ENCODE measurements at regions not wholly inside any gene's neighbourhood (a gene's known extent, or its start where the extent isn't known, plus 50 kb on each side); places are given as distances from the start of the nearest gene placed in this dataset.

DNA sequence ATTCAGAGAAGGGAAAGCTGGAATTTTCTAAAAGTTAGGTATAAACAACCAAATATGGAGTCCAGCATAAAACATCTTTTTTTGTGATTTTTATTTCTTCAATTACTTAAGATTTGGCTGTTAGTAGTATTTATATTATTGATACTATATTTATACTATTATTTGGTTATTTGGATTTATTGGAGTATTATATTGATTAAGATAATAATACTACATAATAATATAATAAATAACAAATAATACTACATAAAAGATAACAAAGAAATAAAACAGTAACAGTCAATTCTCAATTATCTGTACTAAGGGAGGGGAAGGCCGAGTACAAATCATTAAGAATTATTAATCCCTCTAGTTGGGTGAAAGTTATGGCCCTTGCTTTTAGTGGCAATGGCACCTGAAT, 66.0 kb upstream of the IRF2 start:
- Histone ChIP-seq H3K9me3 (ENCODE audit: control insufficient read depth, low read length) (no peaks in the 10 kb centered on the region), H3K4me3 (ENCODE audit: low read length) (no peak overlapping the region)

DNA sequence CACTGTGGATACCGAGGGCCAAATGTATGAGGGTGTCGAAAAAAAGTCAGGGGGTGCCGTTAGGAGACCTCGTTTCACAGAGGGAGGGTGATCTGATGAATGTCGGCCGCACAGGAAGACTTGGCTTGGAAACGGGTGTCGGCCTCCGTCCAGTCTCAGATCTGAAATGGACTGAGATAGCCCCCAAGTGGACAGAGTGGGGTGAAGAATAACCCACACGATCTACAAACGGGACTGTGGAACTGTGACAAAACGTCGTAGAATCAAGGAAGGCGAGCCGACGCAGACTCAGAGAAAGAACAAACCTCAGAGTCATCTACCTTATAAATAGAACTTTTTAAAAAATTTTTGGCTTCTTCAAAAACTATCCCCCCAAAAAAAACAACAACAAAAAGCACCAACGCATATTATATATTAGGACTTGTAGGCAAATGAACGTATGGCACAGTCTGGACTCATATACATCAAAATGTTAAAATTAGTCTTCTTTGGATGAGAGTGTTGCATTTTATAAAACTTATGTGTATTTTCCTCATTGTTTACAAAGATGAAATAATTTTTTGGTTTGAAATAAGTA, 63.8 kb upstream of the IRF2 start:
- no peaks in the 10 kb centered on the region for H3K36me3 ChIP-seq (ENCODE audit: control insufficient read depth, insufficient read depth, low read length)

More for the DNA sequence above, 66.0 kb upstream of the IRF2 start:
- Histone ChIP-seq H3K9ac (ENCODE audit: low read length) (no peak overlapping the region), H3K36me3 (ENCODE audit: control insufficient read depth, insufficient read depth, low read length) (no peaks in the 10 kb centered on the region), H3K4me1 (ENCODE audit: control insufficient read depth, insufficient read depth, low read length) (peaks cover 6% of the 10 kb centered on the region), H3K27me3 (ENCODE audit: control insufficient read depth, insufficient read depth, low read length) (no peaks in the 10 kb centered on the region)

DNA sequence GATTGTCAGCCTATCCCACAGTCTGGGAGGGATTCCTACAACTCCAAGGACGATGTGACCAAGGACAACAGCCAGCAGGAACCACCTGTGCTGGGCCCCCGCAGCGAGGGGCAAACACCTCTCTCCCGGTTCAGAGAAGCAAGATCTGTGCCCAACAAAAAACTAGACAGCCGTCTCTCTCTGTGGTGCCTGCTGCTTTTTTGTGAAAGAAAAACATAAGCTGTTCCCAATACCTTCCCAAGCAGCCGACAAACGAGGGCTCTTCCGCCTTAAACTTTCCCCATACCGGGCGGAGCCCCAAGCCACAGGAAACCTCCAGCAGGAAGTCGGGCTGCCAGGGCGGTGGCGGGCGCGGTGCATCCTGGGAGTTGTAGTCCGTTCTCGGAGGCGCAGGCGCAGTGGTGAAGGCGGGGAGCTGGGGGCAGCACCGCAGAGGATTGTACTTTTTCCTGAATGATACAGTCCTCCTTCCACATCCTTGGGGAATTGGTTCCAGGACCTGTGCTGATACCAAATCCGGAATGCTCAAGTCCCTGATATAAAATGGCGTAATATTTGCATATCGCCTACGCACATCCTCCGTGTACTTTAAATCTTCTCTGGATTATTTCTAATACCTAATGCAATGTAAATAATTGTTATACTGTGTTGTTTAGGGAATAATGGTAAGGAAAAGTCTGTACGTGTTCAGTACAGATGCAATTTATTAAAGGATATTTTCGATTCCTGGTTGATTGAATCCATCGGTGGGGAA, 63.1 kb upstream of the IRF2 start:
- no peaks in the 10 kb centered on the region for H3K27me3 ChIP-seq (ENCODE audit: control insufficient read depth, insufficient read depth, low read length)
- peak overlapping the region; percentile 52 for H3K4me3 ChIP-seq (ENCODE audit: low read length)
- H3K9ac ChIP-seq (ENCODE audit: low read length) = peak overlapping the region; percentile 91
- H3K4me1 ChIP-seq (ENCODE audit: control insufficient read depth, insufficient read depth, low read length) = peaks cover 6% of the 10 kb centered on the region
- H3K36me3 ChIP-seq (ENCODE audit: control insufficient read depth, insufficient read depth, low read length) = no peaks in the 10 kb centered on the region
- no peaks in the 10 kb centered on the region for H3K9me3 ChIP-seq (ENCODE audit: control insufficient read depth, low read length)

More for the DNA sequence above, 63.8 kb upstream of the IRF2 start:
- Histone ChIP-seq H3K9me3 (ENCODE audit: control insufficient read depth, low read length) (no peaks in the 10 kb centered on the region), H3K4me1 (ENCODE audit: control insufficient read depth, insufficient read depth, low read length) (peaks cover 6% of the 10 kb centered on the region), H3K9ac (ENCODE audit: low read length) (peak overlapping the region; percentile 91), H3K27me3 (ENCODE audit: control insufficient read depth, insufficient read depth, low read length) (no peaks in the 10 kb centered on the region), H3K4me3 (ENCODE audit: low read length) (peak overlapping the region; percentile 52)

DNA sequence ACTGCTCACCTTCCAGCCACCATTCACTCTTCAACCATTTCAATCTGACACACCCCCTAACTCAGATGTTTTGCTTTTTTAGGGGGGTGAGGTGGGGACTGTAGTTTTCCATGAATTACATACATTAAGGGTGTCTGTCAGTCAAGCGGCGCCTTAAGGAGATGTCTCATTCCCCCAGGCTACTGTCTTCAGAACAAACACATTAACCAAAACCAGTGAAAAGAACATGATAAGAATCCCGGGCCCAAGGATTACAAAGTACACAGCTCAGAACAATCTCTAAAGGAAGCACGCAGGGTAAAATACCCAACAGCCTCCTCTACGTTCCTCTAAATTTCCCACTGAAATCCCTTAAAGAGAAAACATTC, 62.5 kb upstream of the IRF2 start:
- peak overlapping the region; percentile 52 for H3K4me3 ChIP-seq (ENCODE audit: low read length)
- no peaks in the 10 kb centered on the region for H3K36me3 ChIP-seq (ENCODE audit: control insufficient read depth, insufficient read depth, low read length)
- no peaks in the 10 kb centered on the region for H3K27me3 ChIP-seq (ENCODE audit: control insufficient read depth, insufficient read depth, low read length)
- peaks cover 6% of the 10 kb centered on the region for H3K4me1 ChIP-seq (ENCODE audit: control insufficient read depth, insufficient read depth, low read length)
- no peaks in the 10 kb centered on the region for H3K9me3 ChIP-seq (ENCODE audit: control insufficient read depth, low read length)
- H3K9ac ChIP-seq (ENCODE audit: low read length) = peak overlapping the region; percentile 91

DNA sequence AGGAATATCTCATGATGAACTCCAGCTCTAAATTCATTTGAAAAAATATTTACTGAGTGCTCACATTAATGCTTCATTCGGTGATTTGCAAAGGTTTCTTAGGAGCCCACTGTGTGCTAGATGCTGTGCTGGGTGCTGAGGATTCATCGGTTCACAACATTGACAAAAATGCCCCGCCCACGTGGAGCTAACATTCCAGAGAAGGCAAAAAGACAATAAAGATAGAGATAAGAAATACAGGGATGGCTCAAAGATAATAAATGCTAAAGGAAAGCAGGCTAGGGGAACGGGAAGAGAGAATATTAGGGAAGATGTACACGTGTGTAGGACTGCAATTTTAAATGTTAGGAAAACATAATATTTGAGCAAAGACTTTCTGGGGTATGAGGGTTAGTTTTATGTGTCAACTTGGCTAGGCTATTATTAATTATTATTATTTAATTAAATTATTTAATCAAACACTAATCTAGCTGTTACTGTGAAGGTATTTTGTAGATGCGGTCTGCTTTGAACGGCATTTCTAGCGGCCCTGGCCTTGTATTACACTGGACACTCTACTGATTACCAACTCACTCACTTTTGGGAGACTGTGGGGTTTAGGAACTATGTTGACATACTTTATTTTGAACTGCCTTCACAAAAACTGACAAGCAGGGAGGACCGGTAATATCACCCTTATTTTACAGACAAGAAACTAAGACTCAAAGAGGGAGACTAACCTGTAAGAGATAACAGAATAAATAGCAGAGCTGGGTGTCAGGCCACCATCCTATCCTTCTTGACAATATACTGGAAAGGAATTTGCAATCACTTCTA, 61.9 kb upstream of the IRF2 start:
- Histone ChIP-seq H3K9ac (ENCODE audit: low read length) (peak overlapping the region; percentile 91), H3K4me1 (ENCODE audit: control insufficient read depth, insufficient read depth, low read length) (peaks cover 6% of the 10 kb centered on the region), H3K9me3 (ENCODE audit: control insufficient read depth, low read length) (no peaks in the 10 kb centered on the region), H3K27me3 (ENCODE audit: control insufficient read depth, insufficient read depth, low read length) (no peaks in the 10 kb centered on the region), H3K4me3 (ENCODE audit: low read length) (peak overlapping the region; percentile 52), H3K36me3 (ENCODE audit: control insufficient read depth, insufficient read depth, low read length) (no peaks in the 10 kb centered on the region)

DNA sequence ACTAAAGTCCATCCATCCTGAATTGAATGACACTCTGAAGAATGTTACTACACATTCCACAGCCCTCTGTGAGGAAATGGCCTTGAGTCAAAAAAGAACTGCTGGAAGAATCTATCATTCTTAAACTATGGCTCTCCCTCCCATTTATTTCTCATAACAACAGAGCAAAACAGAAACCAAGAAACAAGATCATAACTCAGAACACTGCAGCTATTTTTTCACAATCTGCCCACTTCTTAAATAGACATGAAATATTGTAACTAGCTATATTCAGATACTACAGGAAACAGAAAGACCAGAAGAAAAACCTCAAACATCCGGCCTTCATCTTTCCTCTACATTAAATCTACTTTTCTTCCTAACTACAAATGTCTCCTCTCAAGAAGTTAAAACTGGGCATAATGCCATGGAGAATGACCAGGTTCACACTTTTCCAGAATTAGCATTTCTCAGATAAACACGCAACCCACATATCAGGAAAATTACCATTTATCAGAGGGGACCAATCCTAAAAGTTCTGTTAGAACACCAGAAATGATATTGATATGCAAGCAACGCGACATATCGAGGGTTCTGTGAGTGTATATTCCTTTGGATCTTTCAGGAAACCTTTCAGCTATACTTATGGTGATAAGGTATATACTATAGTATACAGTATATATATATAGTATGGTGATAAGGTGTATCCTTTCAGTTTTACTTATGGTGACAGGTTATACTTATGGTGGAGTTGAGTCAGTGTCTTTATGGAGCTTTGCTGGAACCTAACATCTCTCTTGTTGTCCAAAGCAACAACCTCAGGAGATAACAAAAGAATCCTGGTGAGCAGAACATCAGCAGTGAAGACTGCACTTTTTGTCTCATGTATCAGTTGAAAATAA, 60.4 kb upstream of the IRF2 start:
- H3K9ac ChIP-seq (ENCODE audit: low read length) = no peak overlapping the region
- no peaks in the 10 kb centered on the region for H3K36me3 ChIP-seq (ENCODE audit: control insufficient read depth, insufficient read depth, low read length)
- no peaks in the 10 kb centered on the region for H3K27me3 ChIP-seq (ENCODE audit: control insufficient read depth, insufficient read depth, low read length)
- no peak overlapping the region for H3K4me3 ChIP-seq (ENCODE audit: low read length)
- no peaks in the 10 kb centered on the region for H3K9me3 ChIP-seq (ENCODE audit: control insufficient read depth, low read length)
- H3K4me1 ChIP-seq (ENCODE audit: control insufficient read depth, insufficient read depth, low read length) = peaks cover 12% of the 10 kb centered on the region

DNA sequence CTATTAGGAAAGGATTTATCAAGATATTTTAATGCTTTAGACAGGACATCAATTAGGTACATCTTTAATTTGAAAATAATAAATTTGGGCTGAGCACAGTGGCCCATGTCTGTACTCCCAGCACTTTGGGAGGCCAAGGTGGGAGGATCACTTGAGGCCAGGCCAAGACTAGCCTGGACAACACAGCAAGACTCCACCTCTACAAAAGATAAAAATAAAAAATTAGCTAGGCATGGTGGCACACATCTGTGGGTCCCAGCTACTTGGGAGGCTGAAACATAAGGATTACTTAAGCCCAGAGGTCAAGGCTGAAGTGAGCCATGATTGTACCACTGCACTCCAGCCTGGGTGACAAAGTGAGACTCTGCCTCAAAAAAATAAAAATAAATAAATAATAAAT, 59.6 kb upstream of the IRF2 start:
- Histone ChIP-seq H3K9me3 (ENCODE audit: control insufficient read depth, low read length) (no peaks in the 10 kb centered on the region), H3K27me3 (ENCODE audit: control insufficient read depth, insufficient read depth, low read length) (no peaks in the 10 kb centered on the region), H3K4me1 (ENCODE audit: control insufficient read depth, insufficient read depth, low read length) (peaks cover 12% of the 10 kb centered on the region), H3K36me3 (ENCODE audit: control insufficient read depth, insufficient read depth, low read length) (no peaks in the 10 kb centered on the region), H3K4me3 (ENCODE audit: low read length) (no peak overlapping the region), H3K9ac (ENCODE audit: low read length) (no peak overlapping the region)

DNA sequence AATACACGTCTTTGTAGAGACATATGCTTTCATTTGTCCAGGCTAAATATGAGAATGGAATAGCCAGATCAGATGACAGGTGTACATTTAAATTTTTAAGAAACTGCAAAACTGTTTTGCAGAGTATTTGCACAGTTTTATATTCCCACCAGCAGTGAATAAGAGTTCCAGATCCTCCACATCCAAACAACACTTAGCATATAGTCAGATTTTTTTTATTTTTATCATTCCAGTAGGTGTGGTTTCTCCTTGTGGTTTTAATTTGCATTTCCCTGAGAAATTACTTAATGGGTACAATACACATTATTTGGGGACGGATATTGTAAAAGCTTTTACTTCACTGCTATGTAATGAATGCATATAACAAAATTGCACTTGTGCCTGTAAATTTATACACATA, 56.7 kb upstream of the IRF2 start:
- H3K27me3 ChIP-seq (ENCODE audit: control insufficient read depth, insufficient read depth, low read length) = no peaks in the 10 kb centered on the region
- H3K9ac ChIP-seq (ENCODE audit: low read length) = no peak overlapping the region
- H3K4me3 ChIP-seq (ENCODE audit: low read length) = no peak overlapping the region
- no peaks in the 10 kb centered on the region for H3K9me3 ChIP-seq (ENCODE audit: control insufficient read depth, low read length)
- peaks cover 10% of the 10 kb centered on the region for H3K4me1 ChIP-seq (ENCODE audit: control insufficient read depth, insufficient read depth, low read length)
- no peaks in the 10 kb centered on the region for H3K36me3 ChIP-seq (ENCODE audit: control insufficient read depth, insufficient read depth, low read length)

DNA sequence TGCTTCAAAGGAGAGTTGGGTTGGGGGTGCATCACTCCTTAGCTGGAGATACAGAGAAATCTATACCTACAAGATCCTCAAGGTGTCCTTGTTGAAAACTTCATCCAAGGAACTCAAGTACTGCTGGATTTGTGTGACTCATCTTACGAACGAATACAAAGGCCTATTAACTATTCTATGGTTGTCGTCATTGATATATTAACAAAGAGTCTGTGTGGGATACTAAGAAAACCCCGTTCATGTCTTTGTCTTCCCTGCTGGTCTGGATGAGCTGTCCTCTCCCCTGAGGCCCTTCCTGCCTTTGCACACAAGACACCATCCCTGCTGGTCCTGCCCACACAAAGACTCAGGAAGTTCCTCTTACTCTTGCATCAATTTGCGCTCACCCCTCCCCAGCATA, 54.9 kb upstream of the IRF2 start:
- no peak overlapping the region for H3K9ac ChIP-seq (ENCODE audit: low read length)
- no peaks in the 10 kb centered on the region for H3K27me3 ChIP-seq (ENCODE audit: control insufficient read depth, insufficient read depth, low read length)
- H3K4me1 ChIP-seq (ENCODE audit: control insufficient read depth, insufficient read depth, low read length) = peaks cover 6% of the 10 kb centered on the region
- H3K4me3 ChIP-seq (ENCODE audit: low read length) = no peak overlapping the region
- no peaks in the 10 kb centered on the region for H3K9me3 ChIP-seq (ENCODE audit: control insufficient read depth, low read length)
- no peaks in the 10 kb centered on the region for H3K36me3 ChIP-seq (ENCODE audit: control insufficient read depth, insufficient read depth, low read length)

DNA sequence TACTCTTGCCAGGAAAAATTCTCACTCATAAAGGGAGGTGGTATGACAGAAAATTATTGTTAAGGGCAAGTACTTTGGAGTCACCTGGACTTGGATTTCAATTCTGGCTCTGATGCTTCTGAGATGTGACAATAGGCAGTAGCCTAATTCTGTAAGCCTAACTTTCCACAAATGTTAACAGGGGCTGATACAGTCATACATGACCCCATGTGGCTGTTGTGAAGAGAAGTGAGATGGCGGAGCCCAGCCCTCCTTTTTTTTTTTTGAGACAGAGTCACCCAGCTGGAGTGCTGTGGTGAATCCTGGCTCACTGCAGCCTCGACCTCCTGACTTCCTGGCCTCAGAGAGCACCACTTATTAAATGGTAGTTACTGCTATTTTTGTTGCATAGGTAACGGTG, 54.4 kb upstream of the IRF2 start:
- Histone ChIP-seq H3K27me3 (ENCODE audit: control insufficient read depth, insufficient read depth, low read length) (no peaks in the 10 kb centered on the region), H3K4me3 (ENCODE audit: low read length) (no peak overlapping the region), H3K4me1 (ENCODE audit: control insufficient read depth, insufficient read depth, low read length) (peaks cover 6% of the 10 kb centered on the region), H3K9me3 (ENCODE audit: control insufficient read depth, low read length) (no peaks in the 10 kb centered on the region), H3K9ac (ENCODE audit: low read length) (no peak overlapping the region), H3K36me3 (ENCODE audit: control insufficient read depth, insufficient read depth, low read length) (no peaks in the 10 kb centered on the region)

DNA sequence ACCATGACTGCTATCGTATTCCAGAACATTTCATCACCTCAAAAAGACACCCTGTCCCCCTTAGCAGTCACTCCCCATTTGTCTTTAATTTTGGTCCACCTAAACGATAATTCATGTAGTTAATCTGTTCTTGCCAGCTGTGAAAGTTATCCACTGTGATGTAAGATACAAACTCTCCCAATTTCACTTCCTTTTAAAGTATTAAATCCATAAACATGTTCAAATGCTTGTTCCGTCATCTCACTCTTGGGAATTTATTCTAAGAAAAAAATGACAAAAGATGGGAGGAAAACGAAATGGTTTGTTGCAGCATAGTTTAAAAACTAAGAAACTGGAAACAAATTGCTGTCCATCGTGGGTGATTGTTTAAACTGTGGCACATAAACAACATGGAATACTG, 53.7 kb upstream of the IRF2 start:
- H3K27me3 ChIP-seq (ENCODE audit: control insufficient read depth, insufficient read depth, low read length) = no peaks in the 10 kb centered on the region
- H3K9me3 ChIP-seq (ENCODE audit: control insufficient read depth, low read length) = no peaks in the 10 kb centered on the region
- no peak overlapping the region for H3K4me3 ChIP-seq (ENCODE audit: low read length)
- H3K36me3 ChIP-seq (ENCODE audit: control insufficient read depth, insufficient read depth, low read length) = no peaks in the 10 kb centered on the region
- H3K4me1 ChIP-seq (ENCODE audit: control insufficient read depth, insufficient read depth, low read length) = peaks cover 6% of the 10 kb centered on the region
- H3K9ac ChIP-seq (ENCODE audit: low read length) = no peak overlapping the region
